ENCODE measurements at regions not wholly inside any gene's neighbourhood (a gene's known extent, or its start where the extent isn't known, plus 50 kb on each side); places are given as distances from the start of the nearest gene placed in this dataset.

GRCh38 chr11:134655189-134655989, 243.3 kb upstream of the B3GAT1 start:
- no peak overlapping the region for H2AFZ ChIP-seq (ENCODE audit: low read length)
- H4K20me1 ChIP-seq (ENCODE audit: control insufficient read depth, extremely low read depth, insufficient read depth, low read length) = no peaks in the 10 kb centered on the region
- no peaks in the 10 kb centered on the region for H3K4me1 ChIP-seq (ENCODE audit: control insufficient read depth, extremely low read depth, insufficient read depth, low read length)
- no peak for DNase-seq (ENCODE audit: low read depth in 2 of 2)
- TF ChIP-seq EZH2 (IDR thresholded peaks at IDR 0.05; ENCODE audit: low read length, missing control alignments) = no peak
- TF ChIP-seq, protein P1, sequence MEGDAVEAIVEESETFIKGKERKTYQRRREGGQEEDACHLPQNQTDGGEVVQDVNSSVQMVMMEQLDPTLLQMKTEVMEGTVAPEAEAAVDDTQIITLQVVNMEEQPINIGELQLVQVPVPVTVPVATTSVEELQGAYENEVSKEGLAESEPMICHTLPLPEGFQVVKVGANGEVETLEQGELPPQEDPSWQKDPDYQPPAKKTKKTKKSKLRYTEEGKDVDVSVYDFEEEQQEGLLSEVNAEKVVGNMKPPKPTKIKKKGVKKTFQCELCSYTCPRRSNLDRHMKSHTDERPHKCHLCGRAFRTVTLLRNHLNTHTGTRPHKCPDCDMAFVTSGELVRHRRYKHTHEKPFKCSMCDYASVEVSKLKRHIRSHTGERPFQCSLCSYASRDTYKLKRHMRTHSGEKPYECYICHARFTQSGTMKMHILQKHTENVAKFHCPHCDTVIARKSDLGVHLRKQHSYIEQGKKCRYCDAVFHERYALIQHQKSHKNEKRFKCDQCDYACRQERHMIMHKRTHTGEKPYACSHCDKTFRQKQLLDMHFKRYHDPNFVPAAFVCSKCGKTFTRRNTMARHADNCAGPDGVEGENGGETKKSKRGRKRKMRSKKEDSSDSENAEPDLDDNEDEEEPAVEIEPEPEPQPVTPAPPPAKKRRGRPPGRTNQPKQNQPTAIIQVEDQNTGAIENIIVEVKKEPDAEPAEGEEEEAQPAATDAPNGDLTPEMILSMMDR (conservative IDR thresholded peaks at IDR 0.05 in 1 of 2, IDR thresholded peaks at IDR 0.05 in 1 of 2; ENCODE audit: low read depth in 1 of 2, low read length in 2 of 2) = no peak
- H3K27me3 ChIP-seq (ENCODE audit: control insufficient read depth, insufficient read depth, low read length) = no peaks in the 10 kb centered on the region
- no peaks in the 10 kb centered on the region for H3K36me3 ChIP-seq (ENCODE audit: control insufficient read depth, insufficient read depth, low read length)
- no peak overlapping the region for H3K27ac ChIP-seq (ENCODE audit: insufficient read depth, low read length)
- H3K9me3 ChIP-seq (ENCODE audit: control insufficient read depth, insufficient read depth, low read depth, low read length) = no peaks in the 10 kb centered on the region
- no peaks in the 10 kb centered on the region for H3K79me2 ChIP-seq (ENCODE audit: control insufficient read depth, insufficient read depth, low read length)
- no peak overlapping the region for H3K9ac ChIP-seq (ENCODE audit: insufficient read depth, low read length)
- no peak overlapping the region for H3K4me3 ChIP-seq (replicated peaks in 1 of 4; ENCODE audit: control extremely low read depth in 1 of 4, insufficient read depth in 1 of 4, low read depth in 3 of 4, low read length in 4 of 4)
- H3K4me2 ChIP-seq (ENCODE audit: extremely low read depth, insufficient read depth, low read length) = no peak overlapping the region

- no peak overlapping the region for H3K4me2 ChIP-seq (ENCODE audit: extremely low read depth, insufficient read depth, low read length)
- H3K27ac ChIP-seq (ENCODE audit: insufficient read depth, low read length) = no peak overlapping the region
- H3K4me3 ChIP-seq (replicated peaks in 1 of 4; ENCODE audit: control extremely low read depth in 1 of 4, insufficient read depth in 1 of 4, low read depth in 3 of 4, low read length in 4 of 4) = no peak overlapping the region
- no peaks in the 10 kb centered on the region for H3K79me2 ChIP-seq (ENCODE audit: control insufficient read depth, insufficient read depth, low read length)
- TF ChIP-seq, protein P1 (conservative IDR thresholded peaks at IDR 0.05 in 1 of 2, IDR thresholded peaks at IDR 0.05 in 1 of 2; ENCODE audit: low read depth in 1 of 2, low read length in 2 of 2) = no peak
- no peak for TF ChIP-seq EZH2 (IDR thresholded peaks at IDR 0.05; ENCODE audit: low read length, missing control alignments)
- H3K27me3 ChIP-seq (ENCODE audit: control insufficient read depth, insufficient read depth, low read length) = no peaks in the 10 kb centered on the region
- H3K4me1 ChIP-seq (ENCODE audit: control insufficient read depth, extremely low read depth, insufficient read depth, low read length) = no peaks in the 10 kb centered on the region
- H3K9ac ChIP-seq (ENCODE audit: insufficient read depth, low read length) = no peak overlapping the region
- DNase-seq (ENCODE audit: low read depth in 2 of 2) = no peak
- no peaks in the 10 kb centered on the region for H4K20me1 ChIP-seq (ENCODE audit: control insufficient read depth, extremely low read depth, insufficient read depth, low read length)
- no peaks in the 10 kb centered on the region for H3K36me3 ChIP-seq (ENCODE audit: control insufficient read depth, insufficient read depth, low read length)
- H2AFZ ChIP-seq (ENCODE audit: low read length) = no peak overlapping the region
- H3K9me3 ChIP-seq (ENCODE audit: control insufficient read depth, insufficient read depth, low read depth, low read length) = no peaks in the 10 kb centered on the region
Measured at GRCh38 chr11:134654161-134654915, 242.3 kb upstream of the B3GAT1 start.

- Histone ChIP-seq H2AFZ (ENCODE audit: low read length) (no peak overlapping the region), H3K27ac (ENCODE audit: insufficient read depth, low read length) (no peak overlapping the region), H3K4me3 (replicated peaks in 1 of 4; ENCODE audit: control extremely low read depth in 1 of 4, insufficient read depth in 1 of 4, low read depth in 3 of 4, low read length in 4 of 4) (no peak overlapping the region), H3K27me3 (ENCODE audit: control insufficient read depth, insufficient read depth, low read length) (no peaks in the 10 kb centered on the region), H3K9ac (ENCODE audit: insufficient read depth, low read length) (no peak overlapping the region), H3K4me1 (ENCODE audit: control insufficient read depth, extremely low read depth, insufficient read depth, low read length) (no peaks in the 10 kb centered on the region), H3K9me3 (ENCODE audit: control insufficient read depth, insufficient read depth, low read depth, low read length) (no peaks in the 10 kb centered on the region), H3K4me2 (ENCODE audit: extremely low read depth, insufficient read depth, low read length) (no peak overlapping the region), H3K36me3 (ENCODE audit: control insufficient read depth, insufficient read depth, low read length) (no peaks in the 10 kb centered on the region), H3K79me2 (ENCODE audit: control insufficient read depth, insufficient read depth, low read length) (no peaks in the 10 kb centered on the region), H4K20me1 (ENCODE audit: control insufficient read depth, extremely low read depth, insufficient read depth, low read length) (no peaks in the 10 kb centered on the region)
- TF ChIP-seq EZH2 (IDR thresholded peaks at IDR 0.05; ENCODE audit: low read length, missing control alignments) = no peak
- TF ChIP-seq, protein P1 (conservative IDR thresholded peaks at IDR 0.05 in 1 of 2, IDR thresholded peaks at IDR 0.05 in 1 of 2; ENCODE audit: low read depth in 1 of 2, low read length in 2 of 2) = no peak
- no peak for DNase-seq (ENCODE audit: low read depth in 2 of 2)
Measured at GRCh38 chr11:134652586-134653255, 240.7 kb upstream of the B3GAT1 start.
